ENCODE measurements at regions not wholly inside any gene's neighbourhood (a gene's known extent, or its start where the extent isn't known, plus 50 kb on each side); places are given as distances from the start of the nearest gene placed in this dataset.
A peak's percentile ranks its signal among the peaks of the same experiment; 100 is the strongest.
"Not testable (repeated sequence)": the region's sequence is repeated elsewhere in the genome, so short reads cannot be mapped to it uniquely, and the experiment has no call there.

- H3K4me1 Mint-ChIP-seq (ENCODE audit: low read depth): peaks cover 29% of the 10 kb centered on the region
- no peak overlapping the region for H3K4me3 Mint-ChIP-seq
- ChIA-PET POLR2A (interaction anchor here (1.5 to 2.7 kb wide), 3 partner anchors 15 to 150 kb away, joined by 3 to 14 read pairs (median 5); no protein-coding TSS in a partner anchor), CTCF (interaction anchor here (1.3 to 3.6 kb wide), 5 partner anchors 15 to 267 kb away, joined by 3 to 30 read pairs (median 8); partner anchors contain the start of gene FAM3C)
- peak overlapping the region; percentile 73 for H3K27ac Mint-ChIP-seq
- no peaks in the 10 kb centered on the region for H3K9me3 Mint-ChIP-seq
- intact Hi-C loops (cut with micrococcal nuclease): loop anchor here (1.0 to 10.0 kb wide), 4 partner anchors 404 to 741 kb away; partner anchors contain the start of gene CPED1
- H3K36me3 Mint-ChIP-seq: peaks cover 3% of the 10 kb centered on the region
- no peak for DNase-seq
- no peaks in the 10 kb centered on the region for H3K27me3 Mint-ChIP-seq
Measured at GRCh38 chr7:121545418-121545817, 149.3 kb upstream of the FAM3C start.

- ChIA-PET CTCF (interaction anchor here (1.3 to 3.6 kb wide), 5 partner anchors 15 to 266 kb away, joined by 3 to 30 read pairs (median 8); partner anchors contain the start of gene FAM3C), POLR2A (interaction anchor here (1.5 to 2.7 kb wide), 3 partner anchors 14 to 149 kb away, joined by 3 to 14 read pairs (median 5); no protein-coding TSS in a partner anchor)
- peak overlapping the region; percentile 73 for H3K27ac Mint-ChIP-seq
- no peak overlapping the region for H3K4me3 Mint-ChIP-seq
- peaks cover 29% of the 10 kb centered on the region for H3K4me1 Mint-ChIP-seq (ENCODE audit: low read depth)
- H3K9me3 Mint-ChIP-seq: no peaks in the 10 kb centered on the region
- peaks cover 3% of the 10 kb centered on the region for H3K36me3 Mint-ChIP-seq
- intact Hi-C loops (cut with micrococcal nuclease): loop anchor here (1.0 to 10.0 kb wide), 8 partner anchors 14 to 740 kb away; partner anchors contain the start of gene CPED1
- DNase-seq: no peak
- H3K27me3 Mint-ChIP-seq: no peaks in the 10 kb centered on the region
Measured at GRCh38 chr7:121544726-121545125, 148.6 kb upstream of the FAM3C start.

- intact Hi-C loops (cut with micrococcal nuclease): loop anchor here (1.0 to 10.0 kb wide), 5 partner anchors 14 to 739 kb away; no protein-coding TSS in a partner anchor
- H3K4me1 Mint-ChIP-seq (ENCODE audit: low read depth): peaks cover 29% of the 10 kb centered on the region
- no peaks in the 10 kb centered on the region for H3K27me3 Mint-ChIP-seq
- peak overlapping the region; percentile 23 for H3K27ac Mint-ChIP-seq
- ChIA-PET POLR2A (interaction anchor here (1.5 to 2.7 kb wide), 3 partner anchors 14 to 149 kb away, joined by 3 to 14 read pairs (median 5); no protein-coding TSS in a partner anchor), CTCF (interaction anchor here (0.7 to 3.6 kb wide), 4 partner anchors 14 to 266 kb away, joined by 3 to 30 read pairs (median 10); partner anchors contain the start of gene FAM3C)
- H3K36me3 Mint-ChIP-seq: peaks cover 3% of the 10 kb centered on the region
- no peak for DNase-seq
- H3K4me3 Mint-ChIP-seq: no peak overlapping the region
- H3K9me3 Mint-ChIP-seq: no peaks in the 10 kb centered on the region
Measured at GRCh38 chr7:121544238-121544637, 148.1 kb upstream of the FAM3C start.

GRCh38 chr7:121541457-121541856 lies 145.3 kb upstream of the FAM3C start:
- peaks cover 1% of the 10 kb centered on the region for H3K27me3 Mint-ChIP-seq
- no peak overlapping the region for H3K4me3 Mint-ChIP-seq
- H3K27ac Mint-ChIP-seq: no peak overlapping the region
- peaks cover 29% of the 10 kb centered on the region for H3K4me1 Mint-ChIP-seq (ENCODE audit: low read depth)
- ChIA-PET CTCF (interaction anchor here (1.2 kb wide), 1 partner anchor 145 kb away, joined by 3 read pairs; the partner anchor contains the start of gene FAM3C), POLR2A (interaction anchor here (1.9 kb wide), 1 partner anchor 11 kb away, joined by 6 read pairs; no protein-coding TSS in a partner anchor)
- H3K9me3 Mint-ChIP-seq: no peaks in the 10 kb centered on the region
- peaks cover 3% of the 10 kb centered on the region for H3K36me3 Mint-ChIP-seq
- no peak for DNase-seq
- intact Hi-C loops (cut with micrococcal nuclease): loop anchor here (10.0 kb wide), 1 partner anchor 737 kb away; no protein-coding TSS in a partner anchor

- Mint-ChIP-seq H3K4me3 (no peak overlapping the region), H3K9me3 (no peaks in the 10 kb centered on the region), H3K27me3 (peaks cover 1% of the 10 kb centered on the region), H3K36me3 (peaks cover 3% of the 10 kb centered on the region), H3K27ac (no peak overlapping the region), H3K4me1 (ENCODE audit: low read depth) (peaks cover 18% of the 10 kb centered on the region)
- intact Hi-C loops (cut with micrococcal nuclease): loop anchor here (10.0 kb wide), 1 partner anchor 735 kb away; no protein-coding TSS in a partner anchor
- no peak for DNase-seq
- POLR2A ChIA-PET: no interaction called here
- CTCF ChIA-PET: no interaction called here
Measured at GRCh38 chr7:121540138-121540537, 144.0 kb upstream of the FAM3C start.

GRCh38 chr7:121537031-121537430 lies 140.9 kb upstream of the FAM3C start:
- Mint-ChIP-seq H3K27me3 (peaks cover 1% of the 10 kb centered on the region), H3K4me3 (no peak overlapping the region), H3K36me3 (no peaks in the 10 kb centered on the region), H3K9me3 (no peaks in the 10 kb centered on the region), H3K27ac (no peak overlapping the region), H3K4me1 (ENCODE audit: low read depth) (no peaks in the 10 kb centered on the region)
- intact Hi-C loops (cut with micrococcal nuclease): no loop called here
- DNase-seq: no peak
- ChIA-PET CTCF (no interaction called here), POLR2A (no interaction called here)

GRCh38 chr7:121531175-121532070 lies 135.3 kb upstream of the FAM3C start:
- Mint-ChIP-seq H3K27me3 (no peaks in the 10 kb centered on the region), H3K27ac (peak overlapping the region; percentile 87), H3K4me1 (ENCODE audit: low read depth) (peaks cover 21% of the 10 kb centered on the region), H3K36me3 (no peaks in the 10 kb centered on the region), H3K9me3 (no peaks in the 10 kb centered on the region), H3K4me3 (no peak overlapping the region)
- CTCF ChIA-PET: interaction anchor here (1.0 to 2.8 kb wide), 7 partner anchors 12 to 167 kb away, joined by 3 to 14 read pairs (median 5); partner anchors contain the start of gene FAM3C
- intact Hi-C loops (cut with micrococcal nuclease): no loop called here
- POLR2A ChIA-PET: interaction anchor here (0.5 to 2.4 kb wide), 7 partner anchors 10 to 252 kb away, joined by 3 to 14 read pairs (median 6); partner anchors contain the start of gene FAM3C
- DNase-seq: no peak

GRCh38 chr7:121530227-121531174 lies 134.4 kb upstream of the FAM3C start:
- CTCF ChIA-PET: interaction anchor here (1.0 to 2.8 kb wide), 8 partner anchors 13 to 166 kb away, joined by 3 to 14 read pairs (median 6); partner anchors contain the start of gene FAM3C
- Mint-ChIP-seq H3K27ac (peak overlapping the region; percentile 87), H3K4me1 (ENCODE audit: low read depth) (peaks cover 21% of the 10 kb centered on the region), H3K36me3 (no peaks in the 10 kb centered on the region), H3K4me3 (peak overlapping the region; percentile 21), H3K9me3 (no peaks in the 10 kb centered on the region), H3K27me3 (no peaks in the 10 kb centered on the region)
- DNase-seq: peak; percentile 74
- POLR2A ChIA-PET: interaction anchor here (0.5 to 2.4 kb wide), 8 partner anchors 11 to 252 kb away, joined by 3 to 14 read pairs (median 5); partner anchors contain the start of gene FAM3C
- intact Hi-C loops (cut with micrococcal nuclease): loop anchor here (1.0 kb wide), 5 partner anchors 14 to 579 kb away; partner anchors contain the start of gene FAM3C

GRCh38 chr7:121529003-121529402 lies 132.9 kb upstream of the FAM3C start:
- DNase-seq: no peak
- H3K27ac Mint-ChIP-seq: no peak overlapping the region
- no peak overlapping the region for H3K4me3 Mint-ChIP-seq
- no peaks in the 10 kb centered on the region for H3K9me3 Mint-ChIP-seq
- H3K36me3 Mint-ChIP-seq: no peaks in the 10 kb centered on the region
- POLR2A ChIA-PET: interaction anchor here (2.4 kb wide), 1 partner anchor 133 kb away, joined by 12 read pairs; the partner anchor contains the start of gene FAM3C
- H3K27me3 Mint-ChIP-seq: no peaks in the 10 kb centered on the region
- CTCF ChIA-PET: interaction anchor here (2.2 to 2.8 kb wide), 2 partner anchors 90 to 162 kb away, joined by 7 to 14 read pairs; no protein-coding TSS in a partner anchor
- intact Hi-C loops (cut with micrococcal nuclease): no loop called here
- peaks cover 21% of the 10 kb centered on the region for H3K4me1 Mint-ChIP-seq (ENCODE audit: low read depth)

- POLR2A ChIA-PET, H3K27me3 Mint-ChIP-seq: not testable (repeated sequence)
Measured at GRCh38 chr7:121526210-121526609, 130.1 kb upstream of the FAM3C start.

More at GRCh38 chr7:121526210-121526609, 130.1 kb upstream of the FAM3C start:
- DNase-seq; intact Hi-C loops (cut with micrococcal nuclease); H3K9me3 Mint-ChIP-seq; H3K4me3 Mint-ChIP-seq; H3K36me3 Mint-ChIP-seq; H3K27ac Mint-ChIP-seq: not testable (repeated sequence)
- H3K4me1 Mint-ChIP-seq (ENCODE audit: low read depth): peaks cover 15% of the 10 kb centered on the region
- CTCF ChIA-PET: interaction anchor here (1.5 kb wide), 1 partner anchor 130 kb away, joined by 5 read pairs; the partner anchor contains the start of gene FAM3C

Measured in activated CD4-positive, alpha-beta memory T cell treated with anti-CD3 and anti-CD28 coated beads for 36 hours (primary cell).